Neural cell (in vitro differentiated cells): ENCODE measurements at regions not wholly inside any gene's neighbourhood (a gene's known extent, or its start where the extent isn't known, plus 50 kb on each side); places are given as distances from the start of the nearest gene placed in this dataset.

Experiments used
- H2AFZ ChIP-seq: fragments of 200-600, 300-800 bp; sonication (generic), shearing (Covaris generic); 2 replicates; pipeline ENCODE4 v1.6.0; 2014; ENCODE audit warnings: low read depth, mild to moderate bottlenecking, antibody characterized with exemption, low read length, moderate library complexity
- H3F3A ChIP-seq: fragments of 200-600 bp; shearing (Covaris generic); 2 replicates; pipeline ENCODE4 v1.6.1; 2016; ENCODE audit warnings: mild to moderate bottlenecking, moderate library complexity, mixed read lengths, antibody characterized with exemption, low read length; ENCODE audit not compliant: insufficient read depth, poor library complexity, severe bottlenecking
- H3K27ac ChIP-seq: fragments of 200-600, 300-800 bp; sonication (generic), shearing (Covaris generic); 2 replicates; pipeline ENCODE4 v1.5.1; 2014; ENCODE audit warnings: mild to moderate bottlenecking, low read length, moderate library complexity
- H3K27me3 ChIP-seq: fragments of 300-800, 200-600 bp; sonication (generic), shearing (Covaris generic); 2 replicates; pipeline ENCODE4 v1.6.0; 2014; ENCODE audit warnings: mild to moderate bottlenecking, low read depth, low read length, moderate library complexity; ENCODE audit not compliant: insufficient read depth
- H3K36me3 ChIP-seq: fragments of 300-800, 200-600 bp; sonication (generic), shearing (Covaris generic); 2 replicates; pipeline ENCODE4 v1.5.1; 2014; ENCODE audit warnings: mild to moderate bottlenecking, antibody characterized with exemption, low read length, moderate library complexity; ENCODE audit not compliant: insufficient read depth
- H3K4me2 ChIP-seq: fragments of 300-800, 200-600 bp; sonication (generic), shearing (Covaris generic); 2 replicates; pipeline ENCODE4 v1.6.0; 2014; ENCODE audit warnings: mild to moderate bottlenecking, low read length
- H3K4me3 ChIP-seq: fragments of 300-800, 200-600 bp; sonication (generic), shearing (Covaris generic); 2 replicates; pipeline ENCODE4 v1.5.1; 2014; ENCODE audit warnings: mild to moderate bottlenecking, low read length, moderate library complexity
- H3K79me2 ChIP-seq: fragments of 200-600 bp; shearing (Covaris generic); replicated peaks from 2 replicates; pipeline ENCODE4 v1.6.0; 2014; ENCODE audit warnings: mild to moderate bottlenecking, low read length, moderate library complexity; ENCODE audit not compliant: insufficient read depth
- H3K9ac ChIP-seq: fragments of 300-800, 200-600 bp; sonication (generic), shearing (Covaris generic); 2 replicates; pipeline ENCODE4 v1.6.1; 2016; ENCODE audit warnings: mild to moderate bottlenecking, low read length, mixed read lengths
- H3K9me2 ChIP-seq: fragments of 200-600 bp; shearing (Covaris generic); 2 replicates; pipeline ENCODE4 v1.6.1; 2016; ENCODE audit warnings: mild to moderate bottlenecking, low read length, mixed read lengths; ENCODE audit not compliant: insufficient read depth
- H3K9me3 ChIP-seq: fragments of 200-600, 300-800 bp; sonication (generic), shearing (Covaris generic); 2 replicates; pipeline ENCODE4 v1.6.1; 2016; ENCODE audit warnings: mild to moderate bottlenecking, mixed run types, low read length, moderate library complexity, mixed read lengths
- H4K20me1 ChIP-seq: fragments of 200-600 bp; shearing (Covaris generic); 2 replicates; pipeline ENCODE4 v1.6.1; 2016; ENCODE audit warnings: mild to moderate bottlenecking, mixed run types; ENCODE audit not compliant: insufficient read depth
- CTCF ChIP-seq: fragments of 450-650 bp; IDR thresholded peaks from 2 replicates; pipeline ENCODE4 v1.5.1; 2014; ENCODE audit warnings: antibody characterized with exemption, mild to moderate bottlenecking, moderate library complexity; ENCODE audit not compliant: poor library complexity, severe bottlenecking
- EP300 ChIP-seq: fragments of 450-650 bp; conservative IDR thresholded peaks from 2 replicates; pipeline ENCODE4 v1.6.1; 2014; ENCODE audit warnings: antibody characterized with exemption, mild to moderate bottlenecking, moderate library complexity; ENCODE audit not compliant: poor library complexity, severe bottlenecking
- MXI1 ChIP-seq: fragments of 450-650 bp; conservative IDR thresholded peaks from 2 replicates; pipeline ENCODE4 v1.6.1; 2014; ENCODE audit warnings: antibody characterized with exemption, mild to moderate bottlenecking; ENCODE audit not compliant: poor library complexity, severe bottlenecking
- RAD21 ChIP-seq: fragments of 450-650 bp; conservative IDR thresholded peaks from 2 replicates; pipeline ENCODE4 v1.6.1; 2014; ENCODE audit warnings: antibody characterized with exemption, mild to moderate bottlenecking, moderate library complexity
- REST ChIP-seq: IDR thresholded peaks from 2 replicates; pipeline ENCODE4 v1.6.1; 2012; ENCODE audit warnings: borderline replicate concordance
- SMC3 ChIP-seq: fragments of 450-650 bp; conservative IDR thresholded peaks from 2 replicates; pipeline ENCODE4 v1.6.1; 2014; ENCODE audit warnings: antibody characterized with exemption, mild to moderate bottlenecking, moderate library complexity; ENCODE audit not compliant: poor library complexity
- TAF1 ChIP-seq: IDR thresholded peaks from 2 replicates; pipeline ENCODE4 v1.6.1; 2012; ENCODE audit warnings: low read depth

GRCh38 chr3:22960105-22960984 is 242.8 kb upstream of the UBE2E2 start:
- no peaks in the 10 kb centered on the region for H3K36me3 ChIP-seq
- H3F3A ChIP-seq, result no peaks in the 10 kb centered on the region
- H3K9me2 ChIP-seq, result no peaks in the 10 kb centered on the region
- H2AFZ ChIP-seq, result no peak overlapping the region
- H3K9ac ChIP-seq, result no peak overlapping the region
- no peak overlapping the region for H3K27ac ChIP-seq
- no peaks in the 10 kb centered on the region for H4K20me1 ChIP-seq
- no peak overlapping the region for H3K4me3 ChIP-seq
- H3K27me3 ChIP-seq, result no peaks in the 10 kb centered on the region
- no peaks in the 10 kb centered on the region for H3K9me3 ChIP-seq
- no peaks in the 10 kb centered on the region for H3K79me2 ChIP-seq
- TF ChIP-seq CTCF, result peak; percentile 79
- TF ChIP-seq RAD21, result peak; percentile 84
- TF ChIP-seq SMC3, result peak; percentile 88
- no peak for TF ChIP-seq MXI1
- no peak overlapping the region for H3K4me2 ChIP-seq

GRCh38 chr3:22962244-22962643 is 240.9 kb upstream of the UBE2E2 start:
- H3K79me2 ChIP-seq, result no peaks in the 10 kb centered on the region
- H3K4me3 ChIP-seq, result no peak overlapping the region
- no peaks in the 10 kb centered on the region for H4K20me1 ChIP-seq
- H3K36me3 ChIP-seq, result no peaks in the 10 kb centered on the region
- no peak overlapping the region for H3K9ac ChIP-seq
- no peaks in the 10 kb centered on the region for H3K9me3 ChIP-seq
- H3K27ac ChIP-seq, result no peak overlapping the region
- H2AFZ ChIP-seq, result no peak overlapping the region
- H3K27me3 ChIP-seq, result no peaks in the 10 kb centered on the region
- TF ChIP-seq SMC3 (no peak), CTCF (no peak), EP300 (no peak), REST (no peak), RAD21 (no peak), MXI1 (no peak), TAF1 (no peak)
- H3K4me2 ChIP-seq, result no peak overlapping the region
- no peaks in the 10 kb centered on the region for H3F3A ChIP-seq
- H3K9me2 ChIP-seq, result no peaks in the 10 kb centered on the region
